SK-N-MC (cell line): ENCODE measurements at regions not wholly inside any gene's neighbourhood (a gene's known extent, or its start where the extent isn't known, plus 50 kb on each side); places are given as distances from the start of the nearest gene placed in this dataset.
A peak's percentile ranks its signal among the peaks of the same experiment; 100 is the strongest.

Experiments
- DNase-seq: peaks from one replicate; pipeline ENCODE4 v3.0.0-alpha.2; 2011; ENCODE audit warnings: low read depth, low spot score
- H3K27ac ChIP-seq: fragments of 200-600 bp; sonication (generic); 2 replicates; pipeline ENCODE4 v1.5.1; 2016; ENCODE audit warnings: mixed run types
- H3K36me3 ChIP-seq: fragments of 200-600 bp; sonication (generic); 2 replicates; pipeline ENCODE4 v1.6.1; 2017; ENCODE audit warnings: antibody characterized with exemption, low read length, mixed read lengths; ENCODE audit not compliant: insufficient read depth
- H3K4me3 ChIP-seq: fragments of 200-600 bp; sonication (generic); 2 replicates; pipeline ENCODE4 v1.5.1; 2016
- H3K9ac ChIP-seq: fragments of 200-600 bp; sonication (generic); 2 replicates; pipeline ENCODE4 v1.8.0; 2017; ENCODE audit warnings: mixed run types, mixed read lengths; ENCODE audit not compliant: insufficient read length
- H3K9me3 ChIP-seq: fragments of 200-600 bp; sonication (generic); 2 replicates; pipeline ENCODE4 v1.6.1; 2017; ENCODE audit warnings: low read depth, mild to moderate bottlenecking, antibody characterized with exemption, low read length, moderate library complexity, mixed read lengths
- EZH2 ChIP-seq: fragments of 200-600 bp; sonication (generic); IDR thresholded peaks from one replicate; pipeline ENCODE4 v1.6.1; 2017; ENCODE audit warnings: antibody characterized with exemption
- FOXP2 ChIP-seq: optimal IDR thresholded peaks from 2 replicates; pipeline ENCODE3; 2011; ENCODE audit warnings: mild to moderate bottlenecking, moderate library complexity; ENCODE audit not compliant: insufficient read depth; ENCODE audit errors: extremely low read length, control extremely low read depth
- POLR2AphosphoS5 ChIP-seq: IDR thresholded peaks from 2 replicates; pipeline ENCODE4 v1.6.1; 2012; ENCODE audit warnings: mild to moderate bottlenecking, low read depth, low read length, borderline replicate concordance

- TF ChIP-seq POLR2AphosphoS5 (no peak), FOXP2 (no peak), EZH2 (no peak)
- H3K36me3 ChIP-seq = no peaks in the 10 kb centered on the region
Measured at GRCh38 chr6:126897758-126898157, 220.7 kb upstream of the RSPO3 start.

GRCh38 chr6:126904176-126904575 is 214.3 kb upstream of the RSPO3 start:
- Histone ChIP-seq H3K9me3 (no peaks in the 10 kb centered on the region), H3K4me3 (no peak overlapping the region), H3K36me3 (no peaks in the 10 kb centered on the region), H3K27ac (no peak overlapping the region), H3K9ac (no peak overlapping the region)
- DNase-seq = no peak
- no peak for TF ChIP-seq EZH2
- no peak for TF ChIP-seq FOXP2

More at GRCh38 chr6:126897758-126898157, 220.7 kb upstream of the RSPO3 start:
- no peak for DNase-seq
- Histone ChIP-seq H3K9ac (no peak overlapping the region), H3K27ac (no peak overlapping the region), H3K9me3 (no peaks in the 10 kb centered on the region), H3K4me3 (no peak overlapping the region)

DNA sequence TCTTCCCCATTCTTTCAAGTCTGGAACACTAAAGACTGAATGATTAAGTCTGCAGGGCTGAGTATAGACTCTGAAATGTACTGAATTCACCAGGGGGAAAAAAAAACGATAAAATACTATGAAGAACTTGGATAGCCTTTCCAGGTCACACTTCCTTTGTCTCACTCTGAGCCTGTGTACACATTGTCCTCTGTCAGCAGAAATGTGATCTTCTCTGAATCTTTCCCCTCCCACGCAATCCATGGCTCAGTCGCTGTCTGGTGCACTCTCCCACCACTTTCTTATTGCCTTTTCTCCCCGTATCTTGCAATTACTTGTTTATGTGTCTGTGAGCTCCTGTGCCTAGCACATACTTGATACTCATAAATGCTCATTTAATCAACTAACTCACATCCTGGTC is 212.6 kb upstream of the RSPO3 start:
- Histone ChIP-seq H3K4me3 (no peak overlapping the region), H3K27ac (no peak overlapping the region), H3K9ac (no peak overlapping the region), H3K9me3 (no peaks in the 10 kb centered on the region), H3K36me3 (no peaks in the 10 kb centered on the region)
- no peak for DNase-seq
- TF ChIP-seq FOXP2 = no peak
- TF ChIP-seq EZH2 = no peak
- peak; percentile 33; the same call in 1 of the 2 replicates for TF ChIP-seq POLR2AphosphoS5

DNA sequence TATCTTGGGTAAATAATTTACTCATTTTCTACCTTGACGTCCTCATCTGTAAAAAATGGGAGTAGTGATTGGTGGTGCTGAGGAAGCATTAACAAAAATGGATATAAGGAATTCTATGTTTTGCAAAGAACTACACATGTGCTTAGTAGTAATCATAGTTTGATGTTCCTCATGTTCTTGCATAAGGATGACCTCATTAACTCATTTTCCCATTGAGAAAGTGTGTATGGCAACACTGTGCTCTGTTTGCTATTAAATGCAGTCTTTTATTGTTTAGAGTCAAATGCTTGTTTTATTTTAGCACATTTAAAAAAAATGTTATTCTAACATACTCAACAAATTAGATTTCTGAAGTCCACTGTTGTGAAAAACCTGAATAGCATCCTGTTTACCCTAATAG is 211.2 kb upstream of the RSPO3 start:
- no peaks in the 10 kb centered on the region for H3K9me3 ChIP-seq
- H3K4me3 ChIP-seq = no peak overlapping the region
- no peak overlapping the region for H3K9ac ChIP-seq
- no peak overlapping the region for H3K27ac ChIP-seq
- DNase-seq = no peak
- no peaks in the 10 kb centered on the region for H3K36me3 ChIP-seq
- TF ChIP-seq POLR2AphosphoS5 (no peak), FOXP2 (no peak), EZH2 (no peak)

GRCh38 chr6:126907996-126908395 is 210.5 kb upstream of the RSPO3 start:
- Histone ChIP-seq H3K27ac (no peak overlapping the region), H3K4me3 (no peak overlapping the region), H3K36me3 (no peaks in the 10 kb centered on the region), H3K9ac (no peak overlapping the region), H3K9me3 (no peaks in the 10 kb centered on the region)
- DNase-seq = no peak
- TF ChIP-seq EZH2 (no peak), POLR2AphosphoS5 (no peak), FOXP2 (no peak)

DNA sequence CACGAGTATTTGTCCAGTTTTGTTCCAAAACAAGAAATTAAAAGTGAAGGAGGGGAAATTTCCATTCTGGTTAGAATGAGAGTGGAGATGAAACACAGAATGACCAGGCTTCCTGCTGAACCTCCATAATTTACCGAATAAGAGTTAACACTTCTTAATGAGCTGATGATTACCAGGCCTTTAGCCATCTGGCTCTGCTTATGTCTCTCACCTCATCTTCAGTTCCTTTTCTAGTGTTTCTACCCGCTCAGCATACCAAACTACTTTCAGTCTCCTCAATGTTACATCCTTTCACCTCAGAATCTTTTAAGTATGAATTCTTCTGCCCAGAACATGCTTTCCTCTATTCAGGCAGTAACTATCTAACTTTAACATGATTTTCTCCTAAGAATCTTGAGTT is 209.0 kb upstream of the RSPO3 start:
- Histone ChIP-seq H3K4me3 (no peak overlapping the region), H3K9ac (no peak overlapping the region), H3K9me3 (no peaks in the 10 kb centered on the region), H3K36me3 (no peaks in the 10 kb centered on the region), H3K27ac (no peak overlapping the region)
- DNase-seq = no peak
- TF ChIP-seq POLR2AphosphoS5 (no peak), FOXP2 (no peak), EZH2 (no peak)

DNA sequence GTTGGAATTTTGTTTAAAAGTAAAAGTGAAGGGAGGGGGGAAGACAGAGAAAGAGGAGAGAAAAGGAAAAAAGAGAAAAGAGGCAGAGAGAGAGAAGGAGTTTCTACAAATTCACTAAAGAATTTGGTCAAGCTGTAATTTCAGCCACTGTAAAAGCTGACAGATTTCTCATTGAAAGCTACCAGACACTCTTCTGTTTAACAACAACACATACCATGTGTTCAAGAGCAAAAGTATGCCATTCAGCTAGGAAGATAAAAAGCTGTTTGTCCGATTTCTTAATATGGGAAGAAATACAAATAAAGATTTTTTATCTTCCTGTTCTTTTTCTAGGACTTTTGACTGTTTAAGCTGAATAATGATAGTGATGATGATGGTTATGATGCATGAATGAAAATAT is 204.8 kb upstream of the RSPO3 start:
- no peaks in the 10 kb centered on the region for H3K9me3 ChIP-seq
- H3K9ac ChIP-seq = no peak overlapping the region
- no peaks in the 10 kb centered on the region for H3K36me3 ChIP-seq
- H3K4me3 ChIP-seq = no peak overlapping the region
- DNase-seq = no peak
- TF ChIP-seq EZH2 (no peak), POLR2AphosphoS5 (no peak), FOXP2 (no peak)
- H3K27ac ChIP-seq = no peak overlapping the region

DNA sequence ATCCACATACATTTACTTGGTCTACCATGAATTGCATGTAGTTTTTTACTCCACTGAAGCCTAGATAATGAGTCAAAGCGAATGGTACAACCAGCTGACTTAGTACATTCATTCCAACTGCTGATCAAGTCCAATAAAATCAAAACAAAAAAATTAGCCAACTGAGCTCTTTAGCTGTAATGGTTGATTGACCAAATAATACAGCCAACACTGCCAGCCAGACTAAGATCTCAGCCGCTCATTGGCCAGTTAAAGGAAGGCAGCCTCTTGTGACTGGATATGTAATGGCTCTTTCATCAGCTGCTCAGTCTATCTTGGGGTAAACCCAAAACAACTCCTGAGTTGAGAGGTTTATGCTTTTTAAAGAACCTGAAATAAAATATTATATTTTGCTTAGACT is 204.3 kb upstream of the RSPO3 start:
- DNase-seq = no peak
- Histone ChIP-seq H3K9ac (no peak overlapping the region), H3K27ac (peak overlapping the region; percentile 33; the same call in 1 of the 2 replicates), H3K9me3 (no peaks in the 10 kb centered on the region), H3K36me3 (no peaks in the 10 kb centered on the region), H3K4me3 (no peak overlapping the region)
- no peak for TF ChIP-seq EZH2
- no peak for TF ChIP-seq POLR2AphosphoS5
- TF ChIP-seq FOXP2 = no peak

DNA sequence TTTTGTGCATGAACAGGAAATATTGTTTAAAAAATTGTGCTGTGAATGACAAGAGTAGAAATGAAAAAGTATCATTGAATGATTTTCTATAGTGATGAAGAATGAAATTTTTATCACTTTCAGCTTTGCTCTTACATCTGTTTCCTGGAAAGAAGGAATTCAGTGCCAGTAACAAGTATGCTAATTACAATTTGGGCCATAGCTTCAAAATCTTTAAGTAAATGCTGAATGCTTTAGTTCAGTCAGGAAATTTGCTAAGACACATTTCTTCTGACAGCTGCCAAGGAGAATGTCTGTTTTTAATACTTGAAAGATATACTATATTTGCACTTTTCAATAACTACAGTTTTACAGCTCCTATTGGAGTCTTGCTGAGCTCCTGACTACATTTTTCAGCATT is 203.7 kb upstream of the RSPO3 start:
- H3K9me3 ChIP-seq = no peaks in the 10 kb centered on the region
- peak overlapping the region; percentile 33; the same call in 1 of the 2 replicates for H3K27ac ChIP-seq
- H3K9ac ChIP-seq = no peak overlapping the region
- DNase-seq = no peak
- no peak overlapping the region for H3K4me3 ChIP-seq
- H3K36me3 ChIP-seq = no peaks in the 10 kb centered on the region
- TF ChIP-seq EZH2 (no peak), POLR2AphosphoS5 (no peak), FOXP2 (no peak)
